Adrenal gland (tissue), 5 donors: ENCODE measurements at regions not wholly inside any gene's neighbourhood (a gene's known extent, or its start where the extent isn't known, plus 50 kb on each side); places are given as distances from the start of the nearest gene placed in this dataset.

ENCODE experiments used
- POLR2A ChIP-seq, 2 donors: fragments of 450-650 bp; IDR thresholded peaks; one replicate each; pipeline ENCODE4 v1.6.1; 2017; ENCODE audit warnings: antibody characterized with exemption in 2 of 2, mild to moderate bottlenecking in 2 of 2, moderate library complexity in 1 of 2
- TF ChIP-seq, protein P1 (sequence below), 6 experiments: fragments of 450-650 bp in 4 of 6; fragments of 200-600 bp in 2 of 6; sonication (generic) in 1 of 6; IDR thresholded peaks; 1 replicate in 5 of 6; 2 replicates in 1 of 6; pipeline versions ENCODE4 v1.5.1 to v1.8.0; 2016 to 2021; ENCODE audit warnings: antibody characterized with exemption in 6 of 6, mild to moderate bottlenecking in 2 of 6, moderate library complexity in 1 of 6
- donor health status: DM: no; HTN: no; CAD: no.

DNA sequence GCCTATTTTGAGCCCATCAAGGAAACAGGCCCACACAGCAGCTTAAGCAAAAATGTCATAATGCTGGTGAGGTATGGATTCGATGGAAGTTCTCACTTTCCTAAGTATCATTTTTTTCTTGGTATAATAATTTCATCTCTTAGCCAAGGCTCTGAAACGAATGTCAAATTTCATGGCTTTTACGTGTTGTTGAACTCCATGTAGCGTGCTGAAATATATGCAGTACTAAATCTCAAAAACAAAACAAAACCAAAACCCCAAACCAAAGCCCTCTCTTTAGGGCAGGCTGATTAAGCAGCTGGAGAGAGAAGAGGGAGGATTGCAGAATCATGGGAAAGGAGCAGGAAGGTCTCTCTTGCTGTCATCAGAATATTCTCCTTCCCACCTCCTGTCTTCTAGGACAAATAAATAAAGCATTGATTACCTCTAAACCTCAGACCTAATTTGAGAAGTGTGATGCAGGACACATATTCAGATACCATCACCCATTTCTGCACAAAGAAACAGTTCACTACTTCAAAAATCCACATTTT is 58.3 kb downstream of the TMEM174 start:
- TF ChIP-seq, protein P1, sequence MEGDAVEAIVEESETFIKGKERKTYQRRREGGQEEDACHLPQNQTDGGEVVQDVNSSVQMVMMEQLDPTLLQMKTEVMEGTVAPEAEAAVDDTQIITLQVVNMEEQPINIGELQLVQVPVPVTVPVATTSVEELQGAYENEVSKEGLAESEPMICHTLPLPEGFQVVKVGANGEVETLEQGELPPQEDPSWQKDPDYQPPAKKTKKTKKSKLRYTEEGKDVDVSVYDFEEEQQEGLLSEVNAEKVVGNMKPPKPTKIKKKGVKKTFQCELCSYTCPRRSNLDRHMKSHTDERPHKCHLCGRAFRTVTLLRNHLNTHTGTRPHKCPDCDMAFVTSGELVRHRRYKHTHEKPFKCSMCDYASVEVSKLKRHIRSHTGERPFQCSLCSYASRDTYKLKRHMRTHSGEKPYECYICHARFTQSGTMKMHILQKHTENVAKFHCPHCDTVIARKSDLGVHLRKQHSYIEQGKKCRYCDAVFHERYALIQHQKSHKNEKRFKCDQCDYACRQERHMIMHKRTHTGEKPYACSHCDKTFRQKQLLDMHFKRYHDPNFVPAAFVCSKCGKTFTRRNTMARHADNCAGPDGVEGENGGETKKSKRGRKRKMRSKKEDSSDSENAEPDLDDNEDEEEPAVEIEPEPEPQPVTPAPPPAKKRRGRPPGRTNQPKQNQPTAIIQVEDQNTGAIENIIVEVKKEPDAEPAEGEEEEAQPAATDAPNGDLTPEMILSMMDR (IDR thresholded peaks at IDR 0.05) = no peak
- TF ChIP-seq POLR2A (IDR thresholded peaks at IDR 0.05) = no peak
